Subcutaneous abdominal adipose tissue (tissue), 5 donors: ENCODE measurements at regions not wholly inside any gene's neighbourhood (a gene's known extent, or its start where the extent isn't known, plus 50 kb on each side); places are given as distances from the start of the nearest gene placed in this dataset.

Experiments used
- H3K27ac ChIP-seq: one replicate; pipeline ENCODE4 v1.7.0; 2013; ENCODE audit warnings: low read depth, mild to moderate bottlenecking, inconsistent platforms, low read length, moderate library complexity
- H3K27me3 ChIP-seq, 5 donors: one replicate each; pipeline ENCODE4 v1.7.0; 2013; ENCODE audit warnings: low read length in 5 of 5, inconsistent platforms in 1 of 5; ENCODE audit not compliant: control insufficient read depth in 5 of 5, insufficient read depth in 4 of 5
- H3K36me3 ChIP-seq, 5 donors: one replicate each; pipeline ENCODE4 v1.7.0; 2013; ENCODE audit warnings: low read length in 5 of 5; ENCODE audit not compliant: control insufficient read depth in 5 of 5, insufficient read depth in 5 of 5
- H3K4me1 ChIP-seq, 5 donors: one replicate each; pipeline ENCODE4 v1.7.0; 2013; ENCODE audit warnings: low read length in 5 of 5, mild to moderate bottlenecking in 3 of 5, moderate library complexity in 1 of 5; ENCODE audit not compliant: control insufficient read depth in 5 of 5, insufficient read depth in 5 of 5
- H3K4me3 ChIP-seq, 5 donors: one replicate each; pipeline ENCODE4 v1.7.0; 2013; ENCODE audit warnings: low read length in 5 of 5, low read depth in 1 of 5
- H3K9ac ChIP-seq, 5 donors: one replicate each; pipeline ENCODE4 v1.7.0; 2013; ENCODE audit warnings: low read length in 5 of 5, mild to moderate bottlenecking in 4 of 5, moderate library complexity in 3 of 5
- H3K9me3 ChIP-seq, 5 donors: one replicate each; pipeline ENCODE4 v1.7.0; 2013; ENCODE audit warnings: low read length in 5 of 5; ENCODE audit not compliant: control insufficient read depth in 5 of 5
- donor health status: healthy.
- donor health status: healthy.
- donor health status: healthy.
- donor health status: healthy.
- donor health status: healthy.

DNA sequence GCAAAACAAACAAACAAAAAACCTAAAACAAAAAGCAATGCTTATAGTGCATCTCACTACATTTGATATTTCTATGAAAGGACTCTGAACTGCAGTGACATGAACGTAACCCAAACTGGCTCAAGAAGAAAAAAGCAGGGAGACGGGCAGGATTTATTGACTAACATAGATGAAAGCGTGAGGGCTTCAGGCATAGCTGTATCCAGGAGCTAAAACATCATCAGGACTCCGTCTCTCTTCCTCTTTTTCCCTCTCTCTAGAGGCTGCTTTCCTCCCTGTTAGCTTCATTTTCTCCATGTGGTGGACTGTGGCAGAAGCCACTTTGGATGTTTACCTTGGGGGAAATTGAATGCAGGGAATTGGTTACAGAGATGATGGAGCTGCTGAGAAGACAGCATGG lies 418.2 kb upstream of the PROK2 start:
- H3K36me3 ChIP-seq: no peaks in the 10 kb centered on the region
- H3K4me1 ChIP-seq: no peaks in the 10 kb centered on the region
- H3K4me3 ChIP-seq: no peak overlapping the region
- H3K27me3 ChIP-seq: peaks cover 0 to 4% (median 0%) of the 10 kb centered on the region in 5 donors
- H3K9me3 ChIP-seq: peaks cover 2 to 11% (median 8%) of the 10 kb centered on the region in 5 donors
- H3K9ac ChIP-seq: no peak overlapping the region
- H3K27ac ChIP-seq: no peak overlapping the region

DNA sequence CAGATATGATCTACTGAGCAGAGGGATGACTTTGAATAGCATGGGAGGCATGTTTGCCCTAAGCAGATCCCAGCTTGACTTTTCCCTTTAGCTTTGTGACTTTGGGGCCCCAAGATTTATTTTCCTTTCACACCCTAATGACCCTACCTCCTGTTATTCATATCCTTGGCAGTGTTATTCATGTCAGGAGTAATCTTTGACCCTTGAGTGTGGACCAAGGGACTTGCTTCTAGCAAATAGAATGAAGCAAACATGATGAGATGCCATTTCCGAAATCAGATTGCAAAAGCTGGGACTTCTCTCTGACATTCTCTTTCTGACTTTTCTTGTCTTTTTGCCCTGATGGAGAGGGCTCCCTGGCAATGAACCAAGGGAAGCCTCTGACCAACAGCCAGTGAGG lies 415.4 kb upstream of the PROK2 start:
- no peak overlapping the region for H3K9ac ChIP-seq
- no peaks in the 10 kb centered on the region for H3K4me1 ChIP-seq
- no peak overlapping the region for H3K4me3 ChIP-seq
- no peaks in the 10 kb centered on the region for H3K36me3 ChIP-seq
- H3K27ac ChIP-seq: no peak overlapping the region
- peaks cover 0 to 9% (median 0%) of the 10 kb centered on the region in 5 donors for H3K27me3 ChIP-seq
- H3K9me3 ChIP-seq: peaks cover 2 to 11% (median 8%) of the 10 kb centered on the region in 5 donors

DNA sequence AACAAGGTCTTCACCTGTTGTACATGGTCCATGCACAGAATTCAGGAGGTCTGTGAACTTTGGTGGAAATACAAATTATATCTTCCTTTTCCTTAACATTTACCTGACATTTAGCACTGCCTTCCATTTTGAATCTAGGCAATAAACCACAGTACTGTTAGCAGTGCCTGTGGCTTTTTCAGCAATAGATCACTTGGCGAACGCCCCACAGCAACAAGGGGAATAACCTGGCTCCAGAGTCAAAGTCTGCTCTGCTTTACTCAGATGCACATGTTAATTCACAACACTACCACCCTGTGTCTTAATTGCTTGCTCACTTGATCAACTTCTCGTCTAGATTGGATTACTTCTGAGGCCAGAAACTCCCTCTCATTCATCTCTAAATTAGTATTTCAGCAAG lies 414.6 kb upstream of the PROK2 start:
- H3K27ac ChIP-seq: no peak overlapping the region
- peaks cover 0 to 9% (median 0%) of the 10 kb centered on the region in 5 donors for H3K27me3 ChIP-seq
- H3K36me3 ChIP-seq: no peaks in the 10 kb centered on the region
- no peaks in the 10 kb centered on the region for H3K4me1 ChIP-seq
- H3K9me3 ChIP-seq: peaks cover 2 to 11% (median 8%) of the 10 kb centered on the region in 5 donors
- no peak overlapping the region for H3K4me3 ChIP-seq
- no peak overlapping the region for H3K9ac ChIP-seq

DNA sequence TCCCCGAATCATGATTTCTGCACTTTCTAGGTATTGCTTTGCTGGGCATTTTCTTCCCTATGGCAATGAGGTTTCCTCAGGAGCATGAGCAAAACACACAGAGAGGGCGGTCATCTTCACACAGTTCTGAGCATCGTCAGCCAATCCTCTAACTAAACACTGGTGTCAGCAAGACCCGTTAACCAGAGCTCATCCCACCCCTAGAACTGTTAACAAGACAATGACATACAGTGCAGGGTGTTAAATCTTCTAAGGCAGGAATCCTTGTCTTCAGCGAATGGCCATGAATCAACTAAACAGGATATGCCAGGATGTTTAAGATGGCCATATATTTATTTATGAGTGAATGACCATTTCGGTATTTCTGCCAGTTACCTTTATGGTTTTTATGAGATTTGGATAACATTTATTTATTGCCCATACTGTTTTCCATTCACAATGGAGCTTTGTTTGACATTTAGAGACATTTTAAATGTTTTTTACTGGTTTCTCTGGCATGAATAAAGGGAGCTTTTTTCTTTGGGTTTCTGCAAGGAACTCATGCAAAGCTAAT lies 411.5 kb upstream of the PROK2 start:
- H3K27me3 ChIP-seq: peaks cover 0 to 5% (median 0%) of the 10 kb centered on the region in 5 donors
- no peak overlapping the region for H3K27ac ChIP-seq
- peaks cover 0 to 3% (median 0%) of the 10 kb centered on the region in 5 donors for H3K4me1 ChIP-seq
- peaks cover 2 to 20% (median 19%) of the 10 kb centered on the region in 5 donors for H3K9me3 ChIP-seq
- no peak overlapping the region for H3K4me3 ChIP-seq
- no peak overlapping the region for H3K9ac ChIP-seq
- no peaks in the 10 kb centered on the region for H3K36me3 ChIP-seq

DNA sequence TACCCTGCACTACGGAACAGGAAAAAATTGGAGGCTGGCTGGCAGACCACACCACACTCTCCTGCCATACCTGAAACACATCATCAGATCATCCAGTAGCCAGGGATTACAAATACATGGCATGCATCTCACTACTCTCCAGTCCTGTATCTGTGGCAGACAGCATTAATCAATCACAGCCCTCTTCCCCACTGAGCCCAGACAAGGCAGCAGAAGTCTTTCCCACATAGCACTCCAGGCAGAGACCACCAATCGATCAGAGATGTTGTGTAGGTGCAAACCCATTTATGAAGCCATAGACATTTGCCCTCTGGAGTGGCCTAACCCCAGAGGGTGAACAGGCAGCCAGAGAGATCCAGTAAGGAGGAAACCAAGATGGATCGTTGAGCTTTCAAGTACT lies 410.9 kb upstream of the PROK2 start:
- H3K4me3 ChIP-seq: no peak overlapping the region
- no peaks in the 10 kb centered on the region for H3K36me3 ChIP-seq
- H3K4me1 ChIP-seq: peaks cover 0 to 3% (median 0%) of the 10 kb centered on the region in 5 donors
- H3K27ac ChIP-seq: no peak overlapping the region
- H3K27me3 ChIP-seq: peaks cover 0 to 5% (median 0%) of the 10 kb centered on the region in 5 donors
- H3K9ac ChIP-seq: no peak overlapping the region
- peaks cover 2 to 20% (median 18%) of the 10 kb centered on the region in 5 donors for H3K9me3 ChIP-seq

DNA sequence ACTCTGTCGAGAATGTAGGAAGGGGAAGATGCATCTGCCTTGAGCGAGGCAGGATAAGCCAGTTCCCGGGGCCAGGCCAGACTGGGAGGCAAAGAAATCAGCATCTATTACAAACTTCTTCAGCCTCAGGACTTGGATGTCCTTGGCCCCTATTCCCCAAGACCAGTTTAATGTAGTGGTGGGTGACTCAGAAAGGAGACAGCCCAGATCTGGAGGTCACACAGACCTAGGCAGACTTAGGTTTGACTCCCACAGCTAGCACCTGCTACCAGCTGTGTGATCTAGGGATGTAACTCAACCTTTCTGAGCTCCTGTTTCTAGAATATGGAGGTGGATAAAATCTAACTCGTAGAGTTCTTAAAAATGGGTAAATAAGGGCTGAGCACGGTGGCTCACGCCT lies 409.5 kb upstream of the PROK2 start:
- Histone ChIP-seq H3K4me1 (peaks cover 0 to 3% (median 0%) of the 10 kb centered on the region in 5 donors), H3K9me3 (peaks cover 0 to 12% (median 8%) of the 10 kb centered on the region in 5 donors), H3K4me3 (no peak overlapping the region), H3K36me3 (no peaks in the 10 kb centered on the region), H3K27me3 (peaks cover 0 to 5% (median 0%) of the 10 kb centered on the region in 5 donors), H3K27ac (no peak overlapping the region), H3K9ac (no peak overlapping the region)

DNA sequence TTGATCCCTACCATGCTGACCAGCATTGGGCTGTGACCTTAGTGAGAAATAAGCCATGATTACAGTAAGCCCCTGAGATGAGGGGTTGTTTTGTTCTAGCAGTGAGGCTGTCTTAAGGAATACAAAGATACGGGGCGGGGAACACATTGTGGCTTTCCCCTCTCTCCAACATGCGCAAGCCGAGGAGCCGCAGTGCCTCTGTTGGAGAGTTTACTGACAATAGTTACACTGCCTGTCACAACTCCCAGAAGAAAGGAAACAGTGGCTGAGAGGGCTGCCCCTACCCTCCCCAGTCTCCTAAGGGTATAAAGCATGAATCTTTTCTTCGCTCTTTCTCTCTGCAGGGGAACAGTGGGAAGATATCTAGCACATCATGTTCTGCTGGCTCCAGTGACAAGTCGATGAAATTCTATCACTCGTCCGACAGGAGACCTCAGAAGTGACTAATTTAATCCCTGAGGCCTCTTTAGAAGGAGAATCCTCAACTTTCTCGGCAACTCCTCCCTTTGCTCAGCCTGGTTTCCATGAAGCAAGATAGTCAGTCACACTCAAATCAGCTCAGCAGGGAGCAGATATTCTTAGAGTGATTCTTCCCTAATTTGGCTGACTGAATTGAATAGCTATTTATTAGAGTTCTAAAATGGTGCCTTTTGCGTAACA lies 409.0 kb upstream of the PROK2 start:
- peaks cover 0 to 3% (median 0%) of the 10 kb centered on the region in 5 donors for H3K4me1 ChIP-seq
- peaks cover 0 to 5% (median 0%) of the 10 kb centered on the region in 5 donors for H3K27me3 ChIP-seq
- H3K9ac ChIP-seq: no peak overlapping the region
- H3K4me3 ChIP-seq: no peak overlapping the region
- H3K36me3 ChIP-seq: no peaks in the 10 kb centered on the region
- peaks cover 0 to 12% (median 8%) of the 10 kb centered on the region in 5 donors for H3K9me3 ChIP-seq
- no peak overlapping the region for H3K27ac ChIP-seq

DNA sequence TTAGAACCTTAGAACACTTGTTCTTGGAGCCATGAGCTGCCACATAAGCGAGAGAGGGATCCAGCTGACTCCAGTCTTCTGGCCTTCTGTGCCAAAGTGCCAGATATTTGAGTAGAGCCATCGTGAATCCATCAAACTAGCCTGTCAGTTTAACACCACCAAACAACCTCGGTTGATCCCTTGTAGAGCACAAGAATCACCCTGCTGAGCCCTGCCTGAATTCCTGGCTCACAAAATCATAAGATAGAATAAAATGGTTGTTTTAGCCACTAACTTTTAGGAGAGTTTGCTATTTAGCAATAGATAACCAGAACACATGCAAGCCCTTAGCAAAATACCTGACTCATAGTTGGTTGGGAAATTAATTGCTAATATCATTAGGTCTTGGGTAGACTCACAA lies 407.6 kb upstream of the PROK2 start:
- Histone ChIP-seq H3K9me3 (peaks cover 0 to 12% (median 8%) of the 10 kb centered on the region in 5 donors), H3K9ac (no peak overlapping the region), H3K4me1 (peaks cover 0 to 3% (median 0%) of the 10 kb centered on the region in 5 donors), H3K36me3 (no peaks in the 10 kb centered on the region), H3K4me3 (no peak overlapping the region), H3K27ac (no peak overlapping the region), H3K27me3 (peaks cover 0 to 5% (median 0%) of the 10 kb centered on the region in 5 donors)

DNA sequence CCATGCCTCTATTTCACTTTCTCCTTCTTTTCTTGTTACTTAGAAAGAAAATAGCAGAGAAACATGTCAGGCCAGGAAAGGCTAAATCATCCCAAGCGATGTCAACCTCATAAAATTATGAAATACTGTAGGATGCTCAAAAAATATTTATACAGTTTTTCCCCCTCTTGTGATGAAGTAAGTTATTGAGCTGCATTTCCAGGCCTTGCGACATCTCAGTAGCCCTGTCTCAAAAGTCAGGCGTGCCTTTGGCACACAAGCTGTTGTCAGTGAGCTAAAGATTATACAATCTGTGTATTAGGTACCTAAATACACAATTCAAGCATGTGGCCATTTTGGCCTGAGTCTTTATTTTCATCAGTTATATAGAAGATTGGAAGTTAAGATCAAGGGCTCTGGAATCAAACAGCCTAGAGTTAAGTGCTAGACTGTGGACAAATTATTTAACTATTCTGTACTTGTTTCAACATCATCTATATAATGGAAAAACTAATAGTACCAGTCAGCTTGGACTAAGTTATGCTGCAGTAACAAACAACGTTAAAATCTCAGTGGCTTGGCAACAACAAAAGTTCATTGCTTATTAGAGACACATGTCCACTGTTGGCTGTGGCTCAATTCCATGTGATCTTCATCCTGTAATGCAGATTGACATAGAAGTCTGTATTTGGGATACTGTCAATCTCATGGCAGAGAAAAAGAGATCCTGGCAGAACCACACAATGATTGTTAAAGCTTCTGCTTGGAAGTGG lies 406.4 kb upstream of the PROK2 start:
- Histone ChIP-seq H3K4me1 (peaks cover 0 to 3% (median 0%) of the 10 kb centered on the region in 5 donors), H3K27ac (no peak overlapping the region), H3K36me3 (no peaks in the 10 kb centered on the region), H3K9ac (no peak overlapping the region), H3K27me3 (peaks cover 0 to 5% (median 0%) of the 10 kb centered on the region in 5 donors), H3K4me3 (no peak overlapping the region), H3K9me3 (peaks cover 0 to 12% (median 8%) of the 10 kb centered on the region in 5 donors)

DNA sequence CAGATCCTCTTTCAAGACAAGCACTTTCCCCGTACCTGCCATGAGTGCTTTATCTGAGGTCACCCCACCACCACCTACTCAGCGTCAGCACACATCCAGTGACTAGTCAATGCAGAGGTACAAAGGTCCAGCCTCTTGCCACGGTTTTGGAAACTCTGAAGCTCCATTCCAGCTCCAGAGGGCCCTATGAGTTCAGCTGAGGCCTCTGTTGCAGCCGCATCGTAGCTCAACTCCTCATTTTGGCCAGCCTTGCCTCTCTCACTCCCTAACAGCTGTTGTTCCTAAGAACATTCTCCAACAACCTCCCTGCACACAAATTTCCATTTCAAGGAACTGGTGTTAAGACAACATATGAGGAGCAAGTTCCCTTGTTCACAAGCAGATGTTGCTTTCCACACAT lies 405.1 kb upstream of the PROK2 start:
- H3K9ac ChIP-seq: no peak overlapping the region

More for the DNA sequence above, 405.1 kb upstream of the PROK2 start:
- Histone ChIP-seq H3K27me3 (no peaks in the 10 kb centered on the region), H3K36me3 (no peaks in the 10 kb centered on the region), H3K4me1 (peaks cover 0 to 3% (median 0%) of the 10 kb centered on the region in 5 donors), H3K9me3 (peaks cover 0 to 12% (median 8%) of the 10 kb centered on the region in 5 donors), H3K27ac (no peak overlapping the region), H3K4me3 (no peak overlapping the region)
